ENCODE measurements at regions not wholly inside any gene's neighbourhood (a gene's known extent, or its start where the extent isn't known, plus 50 kb on each side); places are given as distances from the start of the nearest gene placed in this dataset.
"Not testable (repeated sequence)": the region's sequence is repeated elsewhere in the genome, so short reads cannot be mapped to it uniquely, and the experiment has no call there.

- DNase-seq (ENCODE audit: low spot score), result no peak
Measured at GRCh38 chr3:115396801-115397200, 226.5 kb upstream of the GAP43 start.

DNA sequence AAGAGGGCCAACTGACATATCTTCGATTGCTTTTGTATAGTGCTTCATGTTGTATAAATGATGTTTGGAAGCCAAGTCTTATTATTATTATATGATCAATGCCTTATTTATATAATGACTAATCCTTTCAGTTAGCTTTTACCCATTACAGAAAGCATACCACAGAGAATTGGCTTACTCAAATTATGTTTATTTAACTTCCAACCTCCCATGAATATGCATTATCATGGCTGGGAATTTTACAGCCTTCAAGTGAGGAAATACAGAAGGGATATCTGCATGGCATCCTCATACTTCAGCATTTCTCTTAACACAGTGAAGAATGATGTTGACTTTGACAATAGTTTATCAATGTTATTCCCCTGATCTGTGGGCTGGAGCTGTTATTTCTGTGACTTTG, 225.9 kb upstream of the GAP43 start:
- peak; percentile 6 for DNase-seq (ENCODE audit: low spot score)

DNA sequence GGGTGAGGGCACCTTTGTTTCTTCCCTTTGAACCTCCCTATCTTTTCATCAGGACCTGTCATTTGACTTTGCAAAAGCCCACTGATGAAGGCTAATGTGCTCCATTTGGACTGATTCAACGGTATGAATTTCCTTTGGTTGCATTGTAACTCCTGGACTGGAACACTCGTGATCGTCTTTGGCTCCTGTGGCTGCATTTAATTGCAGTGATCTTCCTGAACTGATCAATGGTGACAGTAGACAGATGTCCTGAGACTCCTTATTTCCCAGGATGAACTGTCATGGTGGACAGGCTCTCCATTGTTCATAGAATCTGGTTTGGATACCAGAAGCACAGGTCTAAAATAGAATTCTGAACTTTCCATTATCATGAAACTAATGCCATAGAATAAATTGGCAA, 224.8 kb upstream of the GAP43 start:
- DNase-seq (ENCODE audit: low spot score), result no peak

DNA sequence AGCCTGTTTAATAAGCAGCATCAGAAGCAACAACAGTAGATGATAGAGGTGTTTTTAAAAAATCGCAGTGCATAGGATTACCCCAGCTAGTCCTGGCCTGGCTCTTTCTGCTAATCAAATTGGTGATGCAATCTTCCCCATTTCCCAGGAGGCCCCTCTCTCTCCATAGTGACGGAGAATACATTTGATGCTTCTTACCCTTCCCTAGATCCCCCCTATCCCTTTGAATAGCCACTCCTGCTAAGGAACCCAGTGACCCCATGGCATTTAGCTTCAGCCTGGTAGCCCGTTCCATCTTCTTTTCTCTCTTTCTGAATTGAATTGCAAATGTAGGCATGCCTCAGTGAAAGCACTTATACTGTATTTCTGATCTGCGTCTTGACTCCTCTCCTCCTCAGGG, 223.6 kb upstream of the GAP43 start:
- no peak for DNase-seq (ENCODE audit: low spot score)

DNA sequence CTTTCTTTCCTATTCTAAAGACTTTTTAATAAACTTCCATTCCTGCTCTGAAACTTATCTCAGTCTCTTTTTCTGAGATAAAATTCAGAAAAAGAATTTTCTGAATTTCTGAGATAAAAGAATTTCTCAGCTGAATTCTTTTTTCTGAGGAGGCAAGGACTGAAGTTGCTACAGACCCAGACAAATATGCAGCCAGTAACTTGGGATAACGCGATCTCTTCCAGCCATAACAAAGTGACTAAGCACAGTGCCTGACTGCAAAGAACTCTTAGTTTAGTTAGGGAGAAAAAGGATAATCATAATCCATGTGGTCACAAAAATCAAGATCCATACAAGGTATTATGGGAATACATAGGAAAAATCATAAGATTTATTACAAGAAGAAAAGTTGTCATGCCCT, 222.0 kb upstream of the GAP43 start:
- peak; percentile 15 for DNase-seq (ENCODE audit: low spot score)

- peak; percentile 25 for DNase-seq (ENCODE audit: low spot score)
Measured at GRCh38 chr3:115401851-115402501, 221.3 kb upstream of the GAP43 start.

DNA sequence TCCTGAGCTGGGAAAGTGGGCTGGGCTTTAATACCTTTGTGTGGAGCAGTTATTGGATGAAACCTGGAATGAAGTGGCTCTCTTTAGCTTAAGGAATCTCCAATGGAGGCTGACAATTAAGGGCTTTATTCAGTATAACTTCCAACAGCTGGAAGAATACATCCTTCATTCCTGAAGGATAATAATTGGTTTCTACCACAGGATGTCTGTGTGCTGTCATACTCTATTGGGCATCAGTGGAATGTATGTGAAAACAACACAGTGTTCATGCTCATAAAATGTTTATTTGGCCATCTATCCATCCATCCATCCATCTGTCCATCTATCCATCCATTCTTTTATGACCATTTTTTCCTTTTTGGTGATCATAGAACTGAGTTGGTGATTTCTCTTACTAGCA, 220.7 kb upstream of the GAP43 start:
- no peak for DNase-seq (ENCODE audit: low spot score)

- DNase-seq (ENCODE audit: low spot score), result no peak
Measured at GRCh38 chr3:115403786-115404185, 219.5 kb upstream of the GAP43 start.

- DNase-seq (ENCODE audit: low spot score), result no peak
Measured at GRCh38 chr3:115409596-115409995, 213.7 kb upstream of the GAP43 start.

GRCh38 chr3:115414610-115415009, 208.7 kb upstream of the GAP43 start:
- not testable (repeated sequence) for DNase-seq (ENCODE audit: low spot score)

DNA sequence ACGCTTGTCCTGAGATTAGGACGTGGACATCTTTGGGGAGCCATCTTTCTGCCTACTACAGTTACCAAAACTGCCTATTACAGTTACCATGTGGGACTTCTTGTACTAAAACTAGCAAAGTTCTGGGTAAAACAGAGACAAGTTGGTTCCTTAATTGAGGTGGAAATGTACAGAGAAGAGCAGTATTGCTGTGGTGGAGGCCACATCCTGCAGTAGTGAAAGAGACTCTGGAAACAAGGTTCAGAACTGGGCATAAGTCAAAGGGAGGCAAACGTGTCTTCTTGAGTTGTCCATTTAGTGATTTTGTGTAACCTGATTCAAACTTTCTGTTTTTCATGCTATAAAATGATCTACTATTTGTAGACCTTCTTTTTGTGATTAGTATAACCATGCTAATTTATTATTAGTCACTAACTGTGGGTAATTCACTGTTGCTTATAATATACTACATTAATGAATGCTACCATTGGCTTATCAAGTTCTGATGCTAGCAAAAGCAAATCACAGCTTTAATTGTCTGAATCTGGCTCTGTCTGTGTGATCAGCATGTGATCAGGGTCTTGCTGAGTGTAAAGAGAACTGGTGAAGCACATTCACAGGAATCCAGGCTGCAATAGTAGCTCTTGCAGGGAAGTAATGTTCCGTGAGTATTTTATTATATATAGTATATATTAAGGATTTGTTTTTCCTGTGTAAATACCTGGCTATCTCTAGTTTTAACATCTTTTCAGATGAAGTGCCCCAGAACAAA, 207.9 kb upstream of the GAP43 start:
- DNase-seq (ENCODE audit: low spot score), result no peak

- no peak for DNase-seq (ENCODE audit: low spot score)
Measured at GRCh38 chr3:115418583-115418982, 204.7 kb upstream of the GAP43 start.

DNA sequence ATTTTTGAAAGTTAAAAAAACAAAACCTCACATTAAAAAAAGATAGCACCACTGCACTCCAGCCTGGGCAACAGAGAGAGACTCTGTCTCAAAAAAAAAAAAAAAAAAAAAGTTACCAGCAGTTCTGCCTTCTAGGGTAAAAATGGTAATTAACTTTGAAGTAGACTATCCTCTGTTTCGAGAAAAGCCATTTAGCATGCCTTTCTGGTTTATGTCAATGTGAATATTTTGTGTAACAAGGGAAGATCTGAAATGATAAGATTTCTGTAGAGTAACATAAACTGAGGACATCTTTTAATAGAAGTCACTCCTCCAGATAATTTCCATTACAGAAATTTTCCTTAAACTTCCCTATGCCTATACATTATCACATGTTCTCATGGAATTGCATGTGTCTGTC, 203.2 kb upstream of the GAP43 start:
- DNase-seq (ENCODE audit: low spot score), result no peak

DNA sequence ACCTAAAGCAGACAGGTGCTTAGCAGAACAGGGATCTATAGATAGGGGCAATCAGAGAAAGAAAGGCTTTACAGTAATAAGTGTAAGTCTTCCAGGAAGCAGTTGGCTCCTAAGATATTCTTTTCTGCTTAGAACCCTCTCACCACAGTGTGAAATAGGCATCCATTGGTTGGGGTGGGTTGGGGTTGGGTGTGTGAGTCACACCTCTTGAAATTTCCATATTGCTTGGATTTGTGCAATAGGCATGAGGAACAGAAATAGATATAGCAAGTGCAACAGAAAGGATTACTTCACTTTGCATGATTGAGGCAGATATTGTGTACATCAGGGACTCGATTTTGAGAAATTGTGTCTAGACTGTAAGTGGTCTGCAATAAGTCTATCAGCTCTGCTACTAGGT, 200.1 kb upstream of the GAP43 start:
- no peak for DNase-seq (ENCODE audit: low spot score)

DNA sequence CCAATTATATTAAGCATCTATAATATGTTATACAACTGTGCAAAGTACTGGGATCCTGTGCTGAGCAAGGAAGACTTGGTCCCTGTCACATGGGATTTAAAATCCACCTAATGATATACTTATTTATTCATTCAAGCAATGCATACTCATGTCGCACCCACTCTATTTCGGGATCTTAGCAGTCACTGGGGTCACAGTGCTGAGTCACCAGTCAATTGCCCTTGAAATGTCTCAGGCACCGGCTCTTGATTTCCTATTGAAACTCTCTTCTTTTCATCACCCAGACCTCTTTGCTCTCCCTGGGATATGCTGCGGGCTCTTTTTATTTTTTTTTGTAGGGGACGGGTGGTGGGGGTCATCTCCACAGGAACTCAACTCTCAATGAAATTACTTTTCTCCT, 194.5 kb upstream of the GAP43 start:
- peak; percentile 9 for DNase-seq (ENCODE audit: low spot score)

GRCh38 chr3:115436767-115437301, 186.5 kb upstream of the GAP43 start:
- DNase-seq (ENCODE audit: low spot score), result peak; percentile 42

- DNase-seq (ENCODE audit: low spot score), result no peak
Measured at GRCh38 chr3:115438799-115439198, 184.5 kb upstream of the GAP43 start.

- DNase-seq (ENCODE audit: low spot score), result no peak
Measured at GRCh38 chr3:115445559-115445958, 177.8 kb upstream of the GAP43 start.

DNA sequence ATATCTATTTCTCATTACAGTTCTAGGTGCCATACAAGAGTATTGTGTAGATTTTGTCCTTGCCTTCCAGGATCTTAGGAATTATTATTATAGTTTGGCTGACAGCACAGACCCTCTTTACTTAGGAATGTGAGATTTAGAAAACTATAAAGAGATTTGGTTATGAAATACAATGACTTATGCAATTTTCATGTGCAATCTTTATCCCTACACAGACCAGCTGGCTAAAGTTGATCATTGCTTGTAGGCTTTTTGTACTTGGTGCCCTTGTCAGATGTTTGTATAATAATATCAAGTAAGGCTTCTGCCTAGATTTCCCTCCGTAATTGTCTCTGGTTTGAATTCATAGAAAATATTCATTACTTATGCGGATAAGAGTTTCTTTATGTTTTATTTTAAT, 174.5 kb upstream of the GAP43 start:
- DNase-seq (ENCODE audit: low spot score), result no peak

- DNase-seq (ENCODE audit: low spot score), result no peak
Measured at GRCh38 chr3:115450036-115450435, 173.3 kb upstream of the GAP43 start.

DNA sequence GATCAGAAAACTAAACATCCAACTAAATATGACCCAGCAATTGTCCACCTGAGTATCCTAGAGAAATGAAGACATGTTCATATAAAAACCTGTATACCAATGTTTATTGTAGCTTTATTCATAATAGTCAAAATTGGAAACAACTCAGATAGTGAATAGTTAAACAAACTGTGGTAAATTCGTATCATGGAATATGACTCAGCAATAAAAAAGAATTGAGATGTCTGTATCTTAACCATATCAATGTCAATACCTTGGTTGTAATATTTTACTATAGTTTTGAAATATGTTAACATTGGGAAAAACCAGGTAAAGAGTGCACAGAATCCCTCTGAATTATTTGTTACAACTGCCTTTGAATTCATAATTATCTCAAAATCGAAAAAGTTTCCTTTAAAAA, 159.3 kb upstream of the GAP43 start:
- DNase-seq (ENCODE audit: low spot score), result no peak

DNA sequence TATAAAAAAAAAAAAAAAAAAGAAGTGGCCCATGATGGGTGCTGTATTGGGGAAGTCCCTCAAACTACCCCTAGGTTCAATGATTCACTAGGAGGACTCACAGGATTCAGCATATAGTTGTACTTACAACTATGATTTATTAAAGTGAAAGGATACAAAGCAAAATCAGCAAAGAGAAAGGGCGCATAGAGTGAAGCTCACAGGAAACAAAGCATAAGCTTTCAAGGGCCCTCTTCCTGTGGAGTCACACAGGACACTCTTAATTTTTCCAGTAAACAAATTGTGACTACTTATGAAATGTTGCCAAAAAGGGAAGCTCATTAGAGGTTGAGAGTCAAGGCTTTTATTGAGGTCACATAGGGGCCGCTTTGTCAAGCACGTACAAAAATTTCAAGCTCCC, 153.7 kb upstream of the GAP43 start:
- no peak for DNase-seq (ENCODE audit: low spot score)

GRCh38 chr3:115470254-115470653, 153.1 kb upstream of the GAP43 start:
- DNase-seq (ENCODE audit: low spot score), result no peak

Data from hepatic stellate cell (primary cell).